IMR-90 (cell line): ENCODE measurements at regions not wholly inside any gene's neighbourhood (a gene's known extent, or its start where the extent isn't known, plus 50 kb on each side); places are given as distances from the start of the nearest gene placed in this dataset.
A peak's percentile ranks its signal among the peaks of the same experiment; 100 is the strongest.

Experiments
- ATAC-seq: fragments of 200-7000 bp; cut with Tn5 transposase; 2 replicates; pipeline ENCODE4 v1.9.1; 2020; ENCODE audit warnings: low read depth, mild to moderate bottlenecking, moderate library complexity
- BruUV-seq: library from RNA; stranded (reverse); fragments of 400-500 nt; replicated peaks from 2 replicates; lab custom pipeline; 2021; lab: Mats Ljungman, UMichigan
- CTCF ChIA-PET: fragments of 300-600 bp; formaldehyde crosslinking; extraction: SDS; loops from one replicate; lab custom pipeline; 2021; ENCODE audit warnings: antibody characterized with exemption; lab: Yijun Ruan, JAX
- POLR2A ChIA-PET: fragments of 300-600 bp; sonication (Branson Sonifier 250); formaldehyde crosslinking; loops from one replicate; lab custom pipeline; 2022; ENCODE audit warnings: antibody characterized with exemption; ENCODE audit not compliant: unreplicated experiment; lab: Charles Lee
- DNase-seq: peaks from one replicate; pipeline ENCODE4 v3.0.0; 2013
- H2AFZ ChIP-seq: replicated peaks from 2 replicates; pipeline ENCODE3; 2013; ENCODE audit warnings: low read length, mild to moderate bottlenecking; ENCODE audit not compliant: poor library complexity
- H2AK5ac ChIP-seq: 2 replicates; pipeline ENCODE4 v1.6.1; 2013; ENCODE audit warnings: low read depth, low read length, inconsistent platforms
- H2AK9ac ChIP-seq: replicated peaks from 2 replicates; pipeline ENCODE3; 2013; ENCODE audit warnings: mild to moderate bottlenecking, low read depth, low read length, moderate library complexity; ENCODE audit not compliant: poor library complexity
- H2BK120ac ChIP-seq: 2 replicates; pipeline ENCODE4 v1.6.1; 2013; ENCODE audit warnings: low read depth, low read length, inconsistent platforms
- H2BK15ac ChIP-seq: 3 replicates; pipeline ENCODE4 v1.6.1; 2013; ENCODE audit warnings: low read depth, low read length, inconsistent platforms
- H2BK20ac ChIP-seq: 2 replicates; pipeline ENCODE4 v1.6.1; 2013; ENCODE audit warnings: low read depth, mild to moderate bottlenecking, inconsistent platforms, low read length, moderate library complexity
- H2BK5ac ChIP-seq: 2 replicates; pipeline ENCODE4 v1.6.1; 2013; ENCODE audit warnings: mild to moderate bottlenecking, low read depth, low read length, inconsistent platforms; ENCODE audit not compliant: poor library complexity, severe bottlenecking
- H3K14ac ChIP-seq: replicated peaks from 2 replicates; pipeline ENCODE4 v1.6.1; 2013; ENCODE audit warnings: low read depth, low read length, inconsistent platforms
- H3K18ac ChIP-seq: 2 replicates; pipeline ENCODE4 v1.6.1; 2013; ENCODE audit warnings: low read depth, low read length, control low read depth
- H3K23ac ChIP-seq: 2 replicates; pipeline ENCODE4 v1.6.1; 2013; ENCODE audit warnings: low read depth, low read length, inconsistent platforms
- H3K27ac ChIP-seq: 2 replicates; pipeline ENCODE4 v1.5.1; 2013; ENCODE audit warnings: mild to moderate bottlenecking, control low read depth, low read length; ENCODE audit not compliant: insufficient read depth
- H3K27me3 ChIP-seq: 2 replicates; pipeline ENCODE4 v1.6.1; 2013; ENCODE audit warnings: low read length; ENCODE audit not compliant: control insufficient read depth, insufficient read depth
- H3K36me3 ChIP-seq: 2 replicates; pipeline ENCODE4 v1.6.1; 2013; ENCODE audit warnings: low read length, mixed read lengths; ENCODE audit not compliant: control insufficient read depth, insufficient read depth
- H3K4ac ChIP-seq: 2 replicates; pipeline ENCODE4 v1.6.1; 2013; ENCODE audit warnings: low read depth, low read length, inconsistent platforms
- H3K4me1 ChIP-seq: 2 replicates; pipeline ENCODE4 v1.6.1; 2013; ENCODE audit warnings: low read length, mixed read lengths; ENCODE audit not compliant: control insufficient read depth, insufficient read depth
- H3K4me2 ChIP-seq: 2 replicates; pipeline ENCODE4 v1.6.1; 2013; ENCODE audit warnings: low read depth, mild to moderate bottlenecking, control low read depth, low read length, moderate library complexity
- H3K4me3 ChIP-seq: 2 replicates; pipeline ENCODE4 v1.5.1; 2013; ENCODE audit warnings: low read depth, mild to moderate bottlenecking, control low read depth, low read length, moderate library complexity; ENCODE audit not compliant: insufficient read depth
- H3K56ac ChIP-seq: 2 replicates; pipeline ENCODE4 v1.6.1; 2013; ENCODE audit warnings: low read length, inconsistent platforms; ENCODE audit not compliant: insufficient read depth; ENCODE audit errors: extremely low read depth
- H3K79me1 ChIP-seq, 2 experiments: 2 replicates each; pipeline ENCODE4 v1.6.1; 2013; ENCODE audit warnings: low read length in 2 of 2, inconsistent platforms in 1 of 2, low read depth in 1 of 2
- H3K9ac ChIP-seq: 2 replicates; pipeline ENCODE4 v1.6.1; 2013; ENCODE audit warnings: low read depth, low read length, control low read depth
- H3K9me1 ChIP-seq: 2 replicates; pipeline ENCODE4 v1.6.1; 2013; ENCODE audit warnings: low read length, inconsistent platforms; ENCODE audit not compliant: insufficient read depth
- H3K9me3 ChIP-seq: 2 replicates; pipeline ENCODE4 v1.6.1; 2013; ENCODE audit warnings: low read length; ENCODE audit not compliant: control insufficient read depth, insufficient read depth
- H4K20me1 ChIP-seq: 2 replicates; pipeline ENCODE4 v1.6.1; 2013; ENCODE audit warnings: low read length, inconsistent platforms; ENCODE audit not compliant: insufficient read depth
- H4K5ac ChIP-seq: 2 replicates; pipeline ENCODE4 v1.6.1; 2013; ENCODE audit warnings: mild to moderate bottlenecking, low read depth, low read length, control low read depth
- H4K8ac ChIP-seq, 2 experiments: 2 replicates each; pipeline ENCODE4 v1.6.1; 2013; ENCODE audit warnings: low read depth in 2 of 2, low read length in 2 of 2, control low read depth in 1 of 2, inconsistent platforms in 1 of 2
- H4K91ac ChIP-seq: 2 replicates; pipeline ENCODE4 v1.6.1; 2013; ENCODE audit warnings: low read depth, low read length, inconsistent platforms; ENCODE audit not compliant: insufficient read depth
- CTCF ChIP-seq: conservative IDR thresholded peaks from 2 replicates; pipeline ENCODE4 v1.5.1; 2012; ENCODE audit warnings: mild to moderate bottlenecking, low read depth, low read length, improper control_type of control experiment
- RCOR1 ChIP-seq: IDR thresholded peaks from 2 replicates; pipeline ENCODE4 v1.6.1; 2012; ENCODE audit warnings: mild to moderate bottlenecking, low read length, improper control_type of control experiment; ENCODE audit not compliant: insufficient replicate concordance
- WGBS, 2 experiments: methylation state at CpG; one replicate each; pipeline versions ENCODE4 v1.1.5 to v1.1.7; 2013; ENCODE audit warnings: missing lambda C conversion rate in 2 of 2; ENCODE audit not compliant: insufficient read length in 1 of 2; ENCODE audit errors: extremely low coverage in 2 of 2; 5-methylcytosine and 5-hydroxymethylcytosine counted together
- dilution Hi-C: fragments of 300-500 bp; cut with HindIII; formaldehyde crosslinking; loops from one replicate; pipeline ENCODE4 v1.14.3; 2018; ENCODE audit warnings: low sequenced_read_pairs; ENCODE audit not compliant: unreplicated experiment
- in situ Hi-C: fragments of 300-500 bp; cut with MboI; formaldehyde crosslinking; loops from 3 replicates; pipeline ENCODE4 v1.14.3; 2019; ENCODE audit warnings: low sequenced_read_pairs, inconsistent platforms, mixed read lengths
- intact Hi-C: fragments of 100-400 bp; cut with micrococcal nuclease; formaldehyde crosslinking; loops from 2 replicates; pipeline ENCODE4 v1.10.0; 2022

- H2BK20ac ChIP-seq, result peak overlapping the region; percentile 9; the same call in 1 of the 2 replicates
- no peak overlapping the region for H3K56ac ChIP-seq
- intact Hi-C loops, result no loop called here
- no peak for DNase-seq
- no peak overlapping the region for H2AK9ac ChIP-seq
- no peaks in the 10 kb centered on the region for H3K27me3 ChIP-seq
- H3K9ac ChIP-seq, result no peak overlapping the region
- H4K8ac ChIP-seq, result no peak overlapping the region
- no peak overlapping the region; the same call in 1 of the 2 replicates for H4K91ac ChIP-seq
- POLR2A ChIA-PET, result no interaction called here
- H3K18ac ChIP-seq, result no peak overlapping the region
- no peaks in the 10 kb centered on the region for H3K79me1 ChIP-seq
- CTCF ChIA-PET, result interaction anchor here (0.7 kb wide), 1 partner anchor 398 kb away, joined by 3 read pairs; no protein-coding TSS in a partner anchor
- peak overlapping the region; percentile 20 for H2AK5ac ChIP-seq
- 0 out of 2 replicates have a peak overlapping the region, but pooled peaks have one; percentile 9 for H3K14ac ChIP-seq
- no peaks in the 10 kb centered on the region for H3K36me3 ChIP-seq
- peak overlapping the region; percentile 38; the same call in 1 of the 3 replicates for H2BK15ac ChIP-seq
- no peaks in the 10 kb centered on the region for H3K9me3 ChIP-seq
- peak overlapping the region; percentile 6; the same call in 1 of the 2 replicates for H3K4ac ChIP-seq
- H4K20me1 ChIP-seq, result no peaks in the 10 kb centered on the region
- H3K4me2 ChIP-seq, result no peak overlapping the region
- dilution Hi-C loops, result no loop called here
- BruUV-seq, result no TSS peak
- H3K23ac ChIP-seq, result no peak overlapping the region
- WGBS, 2 experiments, result no CpG with 5 or more reads among the region's 1 CpG
- no peak overlapping the region for H3K4me3 ChIP-seq
- H3K9me1 ChIP-seq, result 0 out of 2 replicates have a peak, but pooled peaks cover 2% of the 10 kb centered on the region
- peak overlapping the region; percentile 59 for H2BK120ac ChIP-seq
- TF ChIP-seq CTCF (0 out of 2 replicates have a peak, but pooled peaks have one; percentile 20), RCOR1 (no peak)
- H2AFZ ChIP-seq, result no peak overlapping the region
- no peak overlapping the region for H3K27ac ChIP-seq
- H4K5ac ChIP-seq, result no peak overlapping the region; the same call in 1 of the 2 replicates
- ATAC-seq, result peak; percentile 43
- H3K4me1 ChIP-seq, result peaks cover 8% of the 10 kb centered on the region
- in situ Hi-C loops, result no loop called here
- no peak overlapping the region for H2BK5ac ChIP-seq
Observed at GRCh38 chr2:37812414-37812813, 112.7 kb upstream of the RMDN2 start.
